ENCODE measurements at regions not wholly inside any gene's neighbourhood (a gene's known extent, or its start where the extent isn't known, plus 50 kb on each side); places are given as distances from the start of the nearest gene placed in this dataset.

DNA sequence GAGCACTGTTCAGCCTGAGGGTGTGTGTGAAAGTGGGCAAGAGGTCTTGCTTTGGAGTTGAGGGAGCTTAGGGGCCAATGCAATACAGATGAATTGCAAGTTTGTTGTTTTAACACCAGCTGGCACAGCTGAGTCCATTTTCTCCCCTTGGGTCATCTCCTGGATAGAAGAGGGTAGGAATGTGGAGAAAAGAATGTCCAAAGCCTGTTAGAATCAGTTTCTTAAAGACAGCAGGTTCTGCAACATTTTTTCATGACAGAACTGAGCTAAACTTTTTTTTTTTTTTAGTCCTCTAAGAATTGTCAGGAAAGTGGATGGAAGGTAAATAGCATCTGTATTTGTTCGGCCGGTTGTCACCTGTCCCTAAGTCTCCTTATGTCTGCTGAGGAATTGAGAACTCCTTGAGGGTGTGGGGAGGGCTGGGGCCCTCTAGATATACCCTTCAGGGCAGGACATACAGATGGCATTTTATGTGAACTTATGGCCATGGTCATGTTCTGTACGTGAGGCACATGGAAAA, 211.1 kb upstream of the CADM1 start:
- TF ChIP-seq, protein P1, sequence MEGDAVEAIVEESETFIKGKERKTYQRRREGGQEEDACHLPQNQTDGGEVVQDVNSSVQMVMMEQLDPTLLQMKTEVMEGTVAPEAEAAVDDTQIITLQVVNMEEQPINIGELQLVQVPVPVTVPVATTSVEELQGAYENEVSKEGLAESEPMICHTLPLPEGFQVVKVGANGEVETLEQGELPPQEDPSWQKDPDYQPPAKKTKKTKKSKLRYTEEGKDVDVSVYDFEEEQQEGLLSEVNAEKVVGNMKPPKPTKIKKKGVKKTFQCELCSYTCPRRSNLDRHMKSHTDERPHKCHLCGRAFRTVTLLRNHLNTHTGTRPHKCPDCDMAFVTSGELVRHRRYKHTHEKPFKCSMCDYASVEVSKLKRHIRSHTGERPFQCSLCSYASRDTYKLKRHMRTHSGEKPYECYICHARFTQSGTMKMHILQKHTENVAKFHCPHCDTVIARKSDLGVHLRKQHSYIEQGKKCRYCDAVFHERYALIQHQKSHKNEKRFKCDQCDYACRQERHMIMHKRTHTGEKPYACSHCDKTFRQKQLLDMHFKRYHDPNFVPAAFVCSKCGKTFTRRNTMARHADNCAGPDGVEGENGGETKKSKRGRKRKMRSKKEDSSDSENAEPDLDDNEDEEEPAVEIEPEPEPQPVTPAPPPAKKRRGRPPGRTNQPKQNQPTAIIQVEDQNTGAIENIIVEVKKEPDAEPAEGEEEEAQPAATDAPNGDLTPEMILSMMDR (IDR thresholded peaks at IDR 0.05; ENCODE audit: partially characterized antibody, unreplicated experiment) = no peak
- Mint-ChIP-seq H3K4me3 (ENCODE audit: unreplicated experiment) (peak overlapping the region; percentile 49), H3K9me3 (ENCODE audit: unreplicated experiment) (no peaks in the 10 kb centered on the region), H3K36me3 (ENCODE audit: unreplicated experiment) (peaks cover 7% of the 10 kb centered on the region), H3K4me1 (ENCODE audit: low read depth, unreplicated experiment) (peaks cover 29% of the 10 kb centered on the region), H3K27ac (ENCODE audit: unreplicated experiment) (no peak overlapping the region), H3K27me3 (ENCODE audit: unreplicated experiment) (peaks cover 5% of the 10 kb centered on the region)
- DNase-seq = no peak

DNA sequence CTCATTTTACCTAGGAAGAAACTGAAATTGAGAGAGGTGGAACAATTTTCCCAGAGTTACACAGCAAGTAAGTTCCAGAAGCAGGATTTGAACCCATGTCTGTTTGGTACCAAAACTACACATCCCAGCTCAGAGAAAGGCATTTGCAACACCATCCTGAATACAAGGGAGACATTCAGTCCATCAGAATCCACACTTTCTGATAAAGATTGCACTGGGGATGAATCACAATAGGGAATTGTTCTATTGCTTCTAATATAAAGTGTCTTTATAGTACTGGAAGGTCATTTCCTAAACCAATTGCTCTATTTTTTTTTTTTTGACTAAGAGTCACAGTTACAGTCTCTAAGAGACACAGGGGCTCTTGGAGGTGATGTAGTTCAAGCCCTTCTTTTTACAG, 208.1 kb upstream of the CADM1 start:
- H3K27ac Mint-ChIP-seq (ENCODE audit: unreplicated experiment) = no peak overlapping the region
- H3K4me1 Mint-ChIP-seq (ENCODE audit: low read depth, unreplicated experiment) = peaks cover 32% of the 10 kb centered on the region
- TF ChIP-seq, protein P1 (IDR thresholded peaks at IDR 0.05; ENCODE audit: partially characterized antibody, unreplicated experiment) = no peak
- H3K4me3 Mint-ChIP-seq (ENCODE audit: unreplicated experiment) = no peak overlapping the region
- peaks cover 7% of the 10 kb centered on the region for H3K36me3 Mint-ChIP-seq (ENCODE audit: unreplicated experiment)
- DNase-seq = no peak
- no peaks in the 10 kb centered on the region for H3K9me3 Mint-ChIP-seq (ENCODE audit: unreplicated experiment)
- H3K27me3 Mint-ChIP-seq (ENCODE audit: unreplicated experiment) = peaks cover 5% of the 10 kb centered on the region

DNA sequence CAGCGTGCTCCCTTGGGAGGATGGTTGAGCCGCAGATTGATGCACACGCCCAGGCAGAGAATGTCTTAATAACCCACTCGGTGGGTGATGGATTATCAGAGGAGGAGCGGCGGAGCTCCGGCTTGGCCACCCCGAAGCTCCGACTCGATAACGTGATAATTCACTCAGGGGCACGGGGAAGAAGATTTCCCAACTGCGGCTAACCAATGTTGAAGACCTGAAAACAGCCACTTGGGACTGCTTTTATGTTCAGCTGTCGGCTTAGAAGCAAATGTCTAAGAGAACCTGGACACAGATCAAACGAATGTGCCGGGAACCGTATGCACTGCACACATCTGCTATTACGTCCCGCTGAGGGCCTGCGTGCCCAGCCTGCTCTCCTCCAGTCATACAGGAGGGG, 206.8 kb upstream of the CADM1 start:
- DNase-seq = no peak
- TF ChIP-seq, protein P1 (IDR thresholded peaks at IDR 0.05; ENCODE audit: partially characterized antibody, unreplicated experiment) = no peak
- Mint-ChIP-seq H3K27me3 (ENCODE audit: unreplicated experiment) (peaks cover 5% of the 10 kb centered on the region), H3K27ac (ENCODE audit: unreplicated experiment) (no peak overlapping the region), H3K4me3 (ENCODE audit: unreplicated experiment) (peak overlapping the region; percentile 30), H3K4me1 (ENCODE audit: low read depth, unreplicated experiment) (peaks cover 28% of the 10 kb centered on the region), H3K9me3 (ENCODE audit: unreplicated experiment) (no peaks in the 10 kb centered on the region), H3K36me3 (ENCODE audit: unreplicated experiment) (peaks cover 7% of the 10 kb centered on the region)

DNA sequence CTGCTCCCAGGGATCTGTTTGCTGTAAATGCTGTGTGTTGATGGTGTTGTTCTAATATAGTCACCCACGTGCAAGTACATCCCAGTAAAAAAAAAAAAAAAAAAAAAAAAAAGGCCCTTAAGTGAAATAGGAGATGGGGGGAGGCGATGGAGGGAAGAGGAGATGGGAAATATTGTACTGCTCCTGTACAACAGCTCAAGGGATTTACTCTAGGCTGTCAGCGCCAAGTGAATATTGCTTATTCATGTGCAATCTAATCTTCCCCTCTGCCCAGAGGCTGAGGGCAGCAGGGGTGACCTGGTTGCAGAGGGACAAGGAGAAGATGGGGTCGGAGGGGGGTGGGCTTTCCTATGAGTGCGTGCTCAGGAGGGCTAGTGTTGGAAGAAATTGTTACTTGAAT, 206.2 kb upstream of the CADM1 start:
- no peaks in the 10 kb centered on the region for H3K9me3 Mint-ChIP-seq (ENCODE audit: unreplicated experiment)
- TF ChIP-seq, protein P1 (IDR thresholded peaks at IDR 0.05; ENCODE audit: partially characterized antibody, unreplicated experiment) = no peak
- H3K27me3 Mint-ChIP-seq (ENCODE audit: unreplicated experiment) = peaks cover 5% of the 10 kb centered on the region
- no peak overlapping the region for H3K27ac Mint-ChIP-seq (ENCODE audit: unreplicated experiment)
- DNase-seq = no peak
- H3K4me3 Mint-ChIP-seq (ENCODE audit: unreplicated experiment) = no peak overlapping the region
- peaks cover 2% of the 10 kb centered on the region for H3K36me3 Mint-ChIP-seq (ENCODE audit: unreplicated experiment)
- H3K4me1 Mint-ChIP-seq (ENCODE audit: low read depth, unreplicated experiment) = peaks cover 23% of the 10 kb centered on the region

DNA sequence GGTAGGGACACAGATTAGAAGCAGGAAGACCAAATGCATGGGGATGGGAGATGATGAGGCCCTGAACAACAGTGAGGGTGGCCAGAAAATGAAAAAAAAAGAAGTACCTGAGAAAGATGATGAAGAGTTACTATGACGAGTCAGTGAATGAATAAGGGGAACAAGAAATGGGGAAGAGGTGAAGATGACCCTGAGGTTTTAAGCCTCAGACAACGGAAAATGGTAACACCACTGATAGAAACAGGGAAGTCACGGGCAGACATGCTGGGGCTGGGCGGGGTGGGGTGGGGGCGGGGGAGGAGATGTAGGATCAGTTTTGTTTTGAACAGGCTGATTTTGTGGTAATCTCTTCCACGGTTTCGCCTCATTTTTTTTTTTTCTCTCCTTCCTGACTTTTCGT, 205.1 kb upstream of the CADM1 start:
- H3K27ac Mint-ChIP-seq (ENCODE audit: unreplicated experiment) = no peak overlapping the region

More for the DNA sequence above, 205.1 kb upstream of the CADM1 start:
- Mint-ChIP-seq H3K4me1 (ENCODE audit: low read depth, unreplicated experiment) (peaks cover 18% of the 10 kb centered on the region), H3K36me3 (ENCODE audit: unreplicated experiment) (peaks cover 13% of the 10 kb centered on the region), H3K9me3 (ENCODE audit: unreplicated experiment) (peaks cover 4% of the 10 kb centered on the region), H3K4me3 (ENCODE audit: unreplicated experiment) (no peak overlapping the region), H3K27me3 (ENCODE audit: unreplicated experiment) (peaks cover 6% of the 10 kb centered on the region)
- DNase-seq = no peak
- TF ChIP-seq, protein P1 (IDR thresholded peaks at IDR 0.05; ENCODE audit: partially characterized antibody, unreplicated experiment) = no peak
